Neural cell (in vitro differentiated cells): ENCODE measurements at regions not wholly inside any gene's neighbourhood (a gene's known extent, or its start where the extent isn't known, plus 50 kb on each side); places are given as distances from the start of the nearest gene placed in this dataset.
A peak's percentile ranks its signal among the peaks of the same experiment; 100 is the strongest.

Source experiments
- H2AFZ ChIP-seq: fragments of 200-600, 300-800 bp; sonication (generic), shearing (Covaris generic); 2 replicates; pipeline ENCODE4 v1.6.0; 2014; ENCODE audit warnings: low read depth, mild to moderate bottlenecking, antibody characterized with exemption, low read length, moderate library complexity
- H3F3A ChIP-seq: fragments of 200-600 bp; shearing (Covaris generic); 2 replicates; pipeline ENCODE4 v1.6.1; 2016; ENCODE audit warnings: mild to moderate bottlenecking, moderate library complexity, mixed read lengths, antibody characterized with exemption, low read length; ENCODE audit not compliant: insufficient read depth, poor library complexity, severe bottlenecking
- H3K27ac ChIP-seq: fragments of 200-600, 300-800 bp; sonication (generic), shearing (Covaris generic); 2 replicates; pipeline ENCODE4 v1.5.1; 2014; ENCODE audit warnings: mild to moderate bottlenecking, low read length, moderate library complexity
- H3K27me3 ChIP-seq: fragments of 300-800, 200-600 bp; sonication (generic), shearing (Covaris generic); 2 replicates; pipeline ENCODE4 v1.6.0; 2014; ENCODE audit warnings: mild to moderate bottlenecking, low read depth, low read length, moderate library complexity; ENCODE audit not compliant: insufficient read depth
- H3K36me3 ChIP-seq: fragments of 300-800, 200-600 bp; sonication (generic), shearing (Covaris generic); 2 replicates; pipeline ENCODE4 v1.5.1; 2014; ENCODE audit warnings: mild to moderate bottlenecking, antibody characterized with exemption, low read length, moderate library complexity; ENCODE audit not compliant: insufficient read depth
- H3K4me2 ChIP-seq: fragments of 300-800, 200-600 bp; sonication (generic), shearing (Covaris generic); 2 replicates; pipeline ENCODE4 v1.6.0; 2014; ENCODE audit warnings: mild to moderate bottlenecking, low read length
- H3K4me3 ChIP-seq: fragments of 300-800, 200-600 bp; sonication (generic), shearing (Covaris generic); 2 replicates; pipeline ENCODE4 v1.5.1; 2014; ENCODE audit warnings: mild to moderate bottlenecking, low read length, moderate library complexity
- H3K79me2 ChIP-seq: fragments of 200-600 bp; shearing (Covaris generic); replicated peaks from 2 replicates; pipeline ENCODE4 v1.6.0; 2014; ENCODE audit warnings: mild to moderate bottlenecking, low read length, moderate library complexity; ENCODE audit not compliant: insufficient read depth
- H3K9ac ChIP-seq: fragments of 300-800, 200-600 bp; sonication (generic), shearing (Covaris generic); 2 replicates; pipeline ENCODE4 v1.6.1; 2016; ENCODE audit warnings: mild to moderate bottlenecking, low read length, mixed read lengths
- H3K9me2 ChIP-seq: fragments of 200-600 bp; shearing (Covaris generic); 2 replicates; pipeline ENCODE4 v1.6.1; 2016; ENCODE audit warnings: mild to moderate bottlenecking, low read length, mixed read lengths; ENCODE audit not compliant: insufficient read depth
- H3K9me3 ChIP-seq: fragments of 200-600, 300-800 bp; sonication (generic), shearing (Covaris generic); 2 replicates; pipeline ENCODE4 v1.6.1; 2016; ENCODE audit warnings: mild to moderate bottlenecking, mixed run types, low read length, moderate library complexity, mixed read lengths
- H4K20me1 ChIP-seq: fragments of 200-600 bp; shearing (Covaris generic); 2 replicates; pipeline ENCODE4 v1.6.1; 2016; ENCODE audit warnings: mild to moderate bottlenecking, mixed run types; ENCODE audit not compliant: insufficient read depth
- CTCF ChIP-seq: fragments of 450-650 bp; IDR thresholded peaks from 2 replicates; pipeline ENCODE4 v1.5.1; 2014; ENCODE audit warnings: antibody characterized with exemption, mild to moderate bottlenecking, moderate library complexity; ENCODE audit not compliant: poor library complexity, severe bottlenecking
- EP300 ChIP-seq: fragments of 450-650 bp; conservative IDR thresholded peaks from 2 replicates; pipeline ENCODE4 v1.6.1; 2014; ENCODE audit warnings: antibody characterized with exemption, mild to moderate bottlenecking, moderate library complexity; ENCODE audit not compliant: poor library complexity, severe bottlenecking
- EZH2 ChIP-seq: fragments of 200-600, 300-800 bp; shearing (Covaris generic), sonication (generic); IDR thresholded peaks from 2 replicates; pipeline ENCODE4 v1.6.1; 2014; ENCODE audit warnings: antibody characterized with exemption, low read length, borderline replicate concordance, mild to moderate bottlenecking; ENCODE audit not compliant: insufficient read depth, poor library complexity, severe bottlenecking
- MXI1 ChIP-seq: fragments of 450-650 bp; conservative IDR thresholded peaks from 2 replicates; pipeline ENCODE4 v1.6.1; 2014; ENCODE audit warnings: antibody characterized with exemption, mild to moderate bottlenecking; ENCODE audit not compliant: poor library complexity, severe bottlenecking
- POLR2AphosphoS5 ChIP-seq: IDR thresholded peaks from 2 replicates; pipeline ENCODE4 v1.6.1; 2012
- RAD21 ChIP-seq: fragments of 450-650 bp; conservative IDR thresholded peaks from 2 replicates; pipeline ENCODE4 v1.6.1; 2014; ENCODE audit warnings: antibody characterized with exemption, mild to moderate bottlenecking, moderate library complexity
- REST ChIP-seq: IDR thresholded peaks from 2 replicates; pipeline ENCODE4 v1.6.1; 2012; ENCODE audit warnings: borderline replicate concordance
- SMC3 ChIP-seq: fragments of 450-650 bp; conservative IDR thresholded peaks from 2 replicates; pipeline ENCODE4 v1.6.1; 2014; ENCODE audit warnings: antibody characterized with exemption, mild to moderate bottlenecking, moderate library complexity; ENCODE audit not compliant: poor library complexity
- TAF1 ChIP-seq: IDR thresholded peaks from 2 replicates; pipeline ENCODE4 v1.6.1; 2012; ENCODE audit warnings: low read depth

GRCh38 chrX:15114743-15115566 lies 154.9 kb downstream of the ASB9 start:
- Histone ChIP-seq H3K4me3 (peak overlapping the region; percentile 47), H3K79me2 (no peaks in the 10 kb centered on the region), H3K36me3 (no peaks in the 10 kb centered on the region), H4K20me1 (no peaks in the 10 kb centered on the region), H3K9me3 (no peaks in the 10 kb centered on the region), H3K27me3 (no peaks in the 10 kb centered on the region), H3K4me2 (no peak overlapping the region), H2AFZ (no peak overlapping the region), H3F3A (no peaks in the 10 kb centered on the region), H3K9me2 (no peaks in the 10 kb centered on the region), H3K27ac (peak overlapping the region; percentile 39), H3K9ac (no peak overlapping the region)
- peak; percentile 81 for TF ChIP-seq REST
- peak; percentile 21 for TF ChIP-seq POLR2AphosphoS5
- no peak for TF ChIP-seq CTCF

- no peak for TF ChIP-seq TAF1
- no peak for TF ChIP-seq MXI1
- no peak for TF ChIP-seq EP300
- no peak for TF ChIP-seq SMC3
- no peak for TF ChIP-seq EZH2
- TF ChIP-seq CTCF: no peak
- no peak for TF ChIP-seq REST
- TF ChIP-seq RAD21: no peak
- Histone ChIP-seq H4K20me1 (no peaks in the 10 kb centered on the region), H2AFZ (no peak overlapping the region), H3K79me2 (no peaks in the 10 kb centered on the region), H3K4me3 (no peak overlapping the region), H3K27me3 (no peaks in the 10 kb centered on the region), H3F3A (no peaks in the 10 kb centered on the region), H3K4me2 (no peak overlapping the region), H3K9me3 (no peaks in the 10 kb centered on the region), H3K9ac (no peak overlapping the region), H3K36me3 (no peaks in the 10 kb centered on the region), H3K9me2 (no peaks in the 10 kb centered on the region), H3K27ac (no peak overlapping the region)
Observed at GRCh38 chrX:15107367-15107988, 162.4 kb downstream of the ASB9 start.
